ENCODE measurements at regions not wholly inside any gene's neighbourhood (a gene's known extent, or its start where the extent isn't known, plus 50 kb on each side); places are given as distances from the start of the nearest gene placed in this dataset.

DNA sequence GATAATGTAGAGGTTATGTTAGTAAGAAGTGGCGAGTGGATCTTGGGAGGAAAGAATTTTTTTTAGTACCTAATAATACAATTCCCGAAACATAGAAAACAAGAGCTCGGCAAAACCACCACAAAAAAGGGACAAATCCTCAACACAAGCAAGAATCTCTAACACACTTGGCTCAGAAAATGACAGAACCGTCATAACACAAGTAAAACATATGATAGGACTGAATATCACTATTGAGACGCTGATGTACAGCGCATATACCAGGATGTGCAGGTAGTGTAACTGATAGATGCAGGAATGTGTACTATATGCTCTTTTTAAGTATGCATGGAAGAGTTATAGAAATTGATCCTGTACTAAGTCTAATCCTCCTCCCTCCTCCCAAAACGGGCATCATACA, 564.5 kb downstream of the BCL11B start (continued):
- TF ChIP-seq RELA (CRISPR knock-in tag; IDR thresholded peaks at IDR 0.05; ENCODE audit: borderline replicate concordance) (no peak), ZNF423 (CRISPR knock-in tag; IDR thresholded peaks at IDR 0.05) (no peak), ZNF219 (CRISPR knock-in tag; IDR thresholded peaks at IDR 0.05; ENCODE audit: borderline replicate concordance) (no peak), FOXP4 (CRISPR knock-in tag; IDR thresholded peaks at IDR 0.05) (no peak), ZNF317 (CRISPR knock-in tag; IDR thresholded peaks at IDR 0.05; ENCODE audit: borderline replicate concordance, low read depth) (no peak)
- TF ChIP-seq, protein P1, sequence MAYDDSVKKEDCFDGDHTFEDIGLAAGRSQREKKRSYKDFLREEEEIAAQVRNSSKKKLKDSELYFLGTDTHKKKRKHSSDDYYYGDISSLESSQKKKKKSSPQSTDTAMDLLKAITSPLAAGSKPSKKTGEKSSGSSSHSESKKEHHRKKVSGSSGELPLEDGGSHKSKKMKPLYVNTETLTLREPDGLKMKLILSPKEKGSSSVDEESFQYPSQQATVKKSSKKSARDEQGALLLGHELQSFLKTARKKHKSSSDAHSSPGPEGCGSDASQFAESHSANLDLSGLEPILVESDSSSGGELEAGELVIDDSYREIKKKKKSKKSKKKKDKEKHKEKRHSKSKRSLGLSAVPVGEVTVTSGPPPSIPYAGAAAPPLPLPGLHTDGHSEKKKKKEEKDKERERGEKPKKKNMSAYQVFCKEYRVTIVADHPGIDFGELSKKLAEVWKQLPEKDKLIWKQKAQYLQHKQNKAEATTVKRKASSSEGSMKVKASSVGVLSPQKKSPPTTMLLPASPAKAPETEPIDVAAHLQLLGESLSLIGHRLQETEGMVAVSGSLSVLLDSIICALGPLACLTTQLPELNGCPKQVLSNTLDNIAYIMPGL (CRISPR knock-in tag; IDR thresholded peaks at IDR 0.05) = no peak
- TF ChIP-seq, protein P2, sequence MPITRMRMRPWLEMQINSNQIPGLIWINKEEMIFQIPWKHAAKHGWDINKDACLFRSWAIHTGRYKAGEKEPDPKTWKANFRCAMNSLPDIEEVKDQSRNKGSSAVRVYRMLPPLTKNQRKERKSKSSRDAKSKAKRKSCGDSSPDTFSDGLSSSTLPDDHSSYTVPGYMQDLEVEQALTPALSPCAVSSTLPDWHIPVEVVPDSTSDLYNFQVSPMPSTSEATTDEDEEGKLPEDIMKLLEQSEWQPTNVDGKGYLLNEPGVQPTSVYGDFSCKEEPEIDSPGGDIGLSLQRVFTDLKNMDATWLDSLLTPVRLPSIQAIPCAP (CRISPR knock-in tag; IDR thresholded peaks at IDR 0.05) = no peak

DNA sequence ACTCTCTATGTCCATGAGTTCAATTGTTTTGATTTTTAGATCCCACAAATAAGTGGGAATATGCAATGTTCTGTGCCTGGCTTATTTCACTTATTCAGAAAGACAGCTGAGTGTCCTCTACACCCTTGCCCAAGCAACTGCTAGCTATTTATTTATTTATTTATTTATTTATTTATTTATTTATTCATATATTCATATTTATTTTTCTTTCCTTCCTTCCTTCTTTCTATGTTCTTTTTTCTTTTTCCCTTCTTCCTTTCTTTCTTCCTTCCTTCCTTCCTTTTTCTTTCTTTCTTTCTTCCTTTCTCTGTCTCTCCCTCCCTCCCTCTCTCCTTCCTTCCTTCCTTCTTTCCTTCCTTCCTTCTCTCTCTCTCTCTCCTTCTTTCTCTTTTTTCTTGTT, 563.4 kb downstream of the BCL11B start:
- Mint-ChIP-seq H3K4me3 (no peak overlapping the region), H3K27me3 (ENCODE audit: low read depth) (no peaks in the 10 kb centered on the region), H3K9me3 (no peaks in the 10 kb centered on the region), H3K27ac (no peak overlapping the region), H3K36me3 (no peaks in the 10 kb centered on the region), H3K4me1 (peaks cover 16% of the 10 kb centered on the region)
- ATAC-seq = no peak
- POLR2A ChIA-PET = no interaction called here
- CTCF ChIA-PET = interaction anchor here (0.6 kb wide), 1 partner anchor 245 kb away, joined by 4 read pairs; no protein-coding TSS in a partner anchor
- no peak for DNase-seq (ENCODE audit: low spot score)
- TF ChIP-seq, protein P3, sequence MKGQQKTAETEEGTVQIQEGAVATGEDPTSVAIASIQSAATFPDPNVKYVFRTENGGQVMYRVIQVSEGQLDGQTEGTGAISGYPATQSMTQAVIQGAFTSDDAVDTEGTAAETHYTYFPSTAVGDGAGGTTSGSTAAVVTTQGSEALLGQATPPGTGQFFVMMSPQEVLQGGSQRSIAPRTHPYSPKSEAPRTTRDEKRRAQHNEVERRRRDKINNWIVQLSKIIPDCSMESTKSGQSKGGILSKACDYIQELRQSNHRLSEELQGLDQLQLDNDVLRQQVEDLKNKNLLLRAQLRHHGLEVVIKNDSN (CRISPR knock-in tag; IDR thresholded peaks at IDR 0.05) = no peak
- no peak for TF ChIP-seq TCF7 (CRISPR knock-in tag; IDR thresholded peaks at IDR 0.05; ENCODE audit: low read depth)
- no peak for TF ChIP-seq JAZF1 (CRISPR knock-in tag; IDR thresholded peaks at IDR 0.05)
- TF ChIP-seq, protein P4, sequence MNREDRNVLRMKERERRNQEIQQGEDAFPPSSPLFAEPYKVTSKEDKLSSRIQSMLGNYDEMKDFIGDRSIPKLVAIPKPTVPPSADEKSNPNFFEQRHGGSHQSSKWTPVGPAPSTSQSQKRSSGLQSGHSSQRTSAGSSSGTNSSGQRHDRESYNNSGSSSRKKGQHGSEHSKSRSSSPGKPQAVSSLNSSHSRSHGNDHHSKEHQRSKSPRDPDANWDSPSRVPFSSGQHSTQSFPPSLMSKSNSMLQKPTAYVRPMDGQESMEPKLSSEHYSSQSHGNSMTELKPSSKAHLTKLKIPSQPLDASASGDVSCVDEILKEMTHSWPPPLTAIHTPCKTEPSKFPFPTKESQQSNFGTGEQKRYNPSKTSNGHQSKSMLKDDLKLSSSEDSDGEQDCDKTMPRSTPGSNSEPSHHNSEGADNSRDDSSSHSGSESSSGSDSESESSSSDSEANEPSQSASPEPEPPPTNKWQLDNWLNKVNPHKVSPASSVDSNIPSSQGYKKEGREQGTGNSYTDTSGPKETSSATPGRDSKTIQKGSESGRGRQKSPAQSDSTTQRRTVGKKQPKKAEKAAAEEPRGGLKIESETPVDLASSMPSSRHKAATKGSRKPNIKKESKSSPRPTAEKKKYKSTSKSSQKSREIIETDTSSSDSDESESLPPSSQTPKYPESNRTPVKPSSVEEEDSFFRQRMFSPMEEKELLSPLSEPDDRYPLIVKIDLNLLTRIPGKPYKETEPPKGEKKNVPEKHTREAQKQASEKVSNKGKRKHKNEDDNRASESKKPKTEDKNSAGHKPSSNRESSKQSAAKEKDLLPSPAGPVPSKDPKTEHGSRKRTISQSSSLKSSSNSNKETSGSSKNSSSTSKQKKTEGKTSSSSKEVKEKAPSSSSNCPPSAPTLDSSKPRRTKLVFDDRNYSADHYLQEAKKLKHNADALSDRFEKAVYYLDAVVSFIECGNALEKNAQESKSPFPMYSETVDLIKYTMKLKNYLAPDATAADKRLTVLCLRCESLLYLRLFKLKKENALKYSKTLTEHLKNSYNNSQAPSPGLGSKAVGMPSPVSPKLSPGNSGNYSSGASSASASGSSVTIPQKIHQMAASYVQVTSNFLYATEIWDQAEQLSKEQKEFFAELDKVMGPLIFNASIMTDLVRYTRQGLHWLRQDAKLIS (CRISPR knock-in tag; IDR thresholded peaks at IDR 0.05; ENCODE audit: borderline replicate concordance) = no peak
- TF ChIP-seq OVOL2 (CRISPR knock-in tag; IDR thresholded peaks at IDR 0.05; ENCODE audit: borderline replicate concordance) = no peak
- TF ChIP-seq, protein P5, sequence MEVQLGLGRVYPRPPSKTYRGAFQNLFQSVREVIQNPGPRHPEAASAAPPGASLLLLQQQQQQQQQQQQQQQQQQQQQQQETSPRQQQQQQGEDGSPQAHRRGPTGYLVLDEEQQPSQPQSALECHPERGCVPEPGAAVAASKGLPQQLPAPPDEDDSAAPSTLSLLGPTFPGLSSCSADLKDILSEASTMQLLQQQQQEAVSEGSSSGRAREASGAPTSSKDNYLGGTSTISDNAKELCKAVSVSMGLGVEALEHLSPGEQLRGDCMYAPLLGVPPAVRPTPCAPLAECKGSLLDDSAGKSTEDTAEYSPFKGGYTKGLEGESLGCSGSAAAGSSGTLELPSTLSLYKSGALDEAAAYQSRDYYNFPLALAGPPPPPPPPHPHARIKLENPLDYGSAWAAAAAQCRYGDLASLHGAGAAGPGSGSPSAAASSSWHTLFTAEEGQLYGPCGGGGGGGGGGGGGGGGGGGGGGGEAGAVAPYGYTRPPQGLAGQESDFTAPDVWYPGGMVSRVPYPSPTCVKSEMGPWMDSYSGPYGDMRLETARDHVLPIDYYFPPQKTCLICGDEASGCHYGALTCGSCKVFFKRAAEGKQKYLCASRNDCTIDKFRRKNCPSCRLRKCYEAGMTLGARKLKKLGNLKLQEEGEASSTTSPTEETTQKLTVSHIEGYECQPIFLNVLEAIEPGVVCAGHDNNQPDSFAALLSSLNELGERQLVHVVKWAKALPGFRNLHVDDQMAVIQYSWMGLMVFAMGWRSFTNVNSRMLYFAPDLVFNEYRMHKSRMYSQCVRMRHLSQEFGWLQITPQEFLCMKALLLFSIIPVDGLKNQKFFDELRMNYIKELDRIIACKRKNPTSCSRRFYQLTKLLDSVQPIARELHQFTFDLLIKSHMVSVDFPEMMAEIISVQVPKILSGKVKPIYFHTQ (CRISPR knock-in tag; IDR thresholded peaks at IDR 0.05) = no peak
- no peak for TF ChIP-seq CREB1 (CRISPR knock-in tag; IDR thresholded peaks at IDR 0.05)
- TF ChIP-seq, protein P6, sequence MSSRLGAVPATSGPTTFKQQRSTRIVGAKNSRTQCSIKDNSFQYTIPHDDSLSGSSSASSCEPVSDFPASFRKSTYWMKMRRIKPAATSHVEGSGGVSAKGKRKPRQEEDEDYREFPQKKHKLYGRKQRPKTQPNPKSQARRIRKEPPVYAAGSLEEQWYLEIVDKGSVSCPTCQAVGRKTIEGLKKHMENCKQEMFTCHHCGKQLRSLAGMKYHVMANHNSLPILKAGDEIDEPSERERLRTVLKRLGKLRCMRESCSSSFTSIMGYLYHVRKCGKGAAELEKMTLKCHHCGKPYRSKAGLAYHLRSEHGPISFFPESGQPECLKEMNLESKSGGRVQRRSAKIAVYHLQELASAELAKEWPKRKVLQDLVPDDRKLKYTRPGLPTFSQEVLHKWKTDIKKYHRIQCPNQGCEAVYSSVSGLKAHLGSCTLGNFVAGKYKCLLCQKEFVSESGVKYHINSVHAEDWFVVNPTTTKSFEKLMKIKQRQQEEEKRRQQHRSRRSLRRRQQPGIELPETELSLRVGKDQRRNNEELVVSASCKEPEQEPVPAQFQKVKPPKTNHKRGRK (CRISPR knock-in tag; IDR thresholded peaks at IDR 0.05; ENCODE audit: borderline replicate concordance) = no peak
- TF ChIP-seq ZNF138 (CRISPR knock-in tag; conservative IDR thresholded peaks at IDR 0.05) = no peak
- no peak for TF ChIP-seq SOX15 (CRISPR knock-in tag; IDR thresholded peaks at IDR 0.05)
- TF ChIP-seq, protein P7, sequence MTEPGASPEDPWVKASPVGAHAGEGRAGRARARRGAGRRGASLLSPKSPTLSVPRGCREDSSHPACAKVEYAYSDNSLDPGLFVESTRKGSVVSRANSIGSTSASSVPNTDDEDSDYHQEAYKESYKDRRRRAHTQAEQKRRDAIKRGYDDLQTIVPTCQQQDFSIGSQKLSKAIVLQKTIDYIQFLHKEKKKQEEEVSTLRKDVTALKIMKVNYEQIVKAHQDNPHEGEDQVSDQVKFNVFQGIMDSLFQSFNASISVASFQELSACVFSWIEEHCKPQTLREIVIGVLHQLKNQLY (CRISPR knock-in tag; IDR thresholded peaks at IDR 0.05) = no peak
- TF ChIP-seq NR3C1 (CRISPR knock-in tag; conservative IDR thresholded peaks at IDR 0.05; ENCODE audit: low read depth) = no peak
- no peak for TF ChIP-seq MYBL2 (CRISPR knock-in tag; IDR thresholded peaks at IDR 0.05)
- no peak for TF ChIP-seq GABPB1 (CRISPR knock-in tag; IDR thresholded peaks at IDR 0.05)
- TF ChIP-seq, protein P2 (CRISPR knock-in tag; IDR thresholded peaks at IDR 0.05) = no peak

Data from WTC11 (cell line).